ENCODE measurements at regions not wholly inside any gene's neighbourhood (a gene's known extent, or its start where the extent isn't known, plus 50 kb on each side); places are given as distances from the start of the nearest gene placed in this dataset.

DNA sequence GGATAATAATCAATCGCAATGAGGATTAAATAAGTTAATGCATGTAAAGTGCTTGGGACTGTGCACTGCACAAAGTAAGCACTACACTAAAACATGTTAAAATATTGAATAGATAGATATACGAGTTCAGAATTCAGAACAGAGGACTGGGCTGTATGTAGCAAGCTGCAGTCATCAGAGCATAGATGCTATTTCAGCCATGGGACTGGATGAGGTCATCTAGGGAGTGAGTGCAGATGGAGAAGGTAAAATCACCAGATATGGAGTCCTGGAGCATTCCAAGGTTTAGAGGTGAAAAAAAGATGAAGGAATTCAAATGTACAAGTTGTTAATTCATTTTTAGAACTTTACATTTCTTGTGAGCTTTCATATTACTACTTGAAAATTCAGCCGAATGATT is 347.5 kb upstream of the DDI1 start:
- TF ChIP-seq YY1 (IDR thresholded peaks at IDR 0.05) (no peak), NR2F2 (IDR thresholded peaks at IDR 0.05) (no peak), FOXA1 (IDR thresholded peaks at IDR 0.05) (no peak), TAF1 (conservative IDR thresholded peaks at IDR 0.05) (no peak), JUND (IDR thresholded peaks at IDR 0.05) (no peak), RAD21 (IDR thresholded peaks at IDR 0.05) (no peak), HNF4G (IDR thresholded peaks at IDR 0.05) (no peak), SP1 (IDR thresholded peaks at IDR 0.05) (no peak)
- TF ChIP-seq, protein P1, sequence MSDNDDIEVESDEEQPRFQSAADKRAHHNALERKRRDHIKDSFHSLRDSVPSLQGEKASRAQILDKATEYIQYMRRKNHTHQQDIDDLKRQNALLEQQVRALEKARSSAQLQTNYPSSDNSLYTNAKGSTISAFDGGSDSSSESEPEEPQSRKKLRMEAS (IDR thresholded peaks at IDR 0.05) = no peak
- TF ChIP-seq, protein P2, sequence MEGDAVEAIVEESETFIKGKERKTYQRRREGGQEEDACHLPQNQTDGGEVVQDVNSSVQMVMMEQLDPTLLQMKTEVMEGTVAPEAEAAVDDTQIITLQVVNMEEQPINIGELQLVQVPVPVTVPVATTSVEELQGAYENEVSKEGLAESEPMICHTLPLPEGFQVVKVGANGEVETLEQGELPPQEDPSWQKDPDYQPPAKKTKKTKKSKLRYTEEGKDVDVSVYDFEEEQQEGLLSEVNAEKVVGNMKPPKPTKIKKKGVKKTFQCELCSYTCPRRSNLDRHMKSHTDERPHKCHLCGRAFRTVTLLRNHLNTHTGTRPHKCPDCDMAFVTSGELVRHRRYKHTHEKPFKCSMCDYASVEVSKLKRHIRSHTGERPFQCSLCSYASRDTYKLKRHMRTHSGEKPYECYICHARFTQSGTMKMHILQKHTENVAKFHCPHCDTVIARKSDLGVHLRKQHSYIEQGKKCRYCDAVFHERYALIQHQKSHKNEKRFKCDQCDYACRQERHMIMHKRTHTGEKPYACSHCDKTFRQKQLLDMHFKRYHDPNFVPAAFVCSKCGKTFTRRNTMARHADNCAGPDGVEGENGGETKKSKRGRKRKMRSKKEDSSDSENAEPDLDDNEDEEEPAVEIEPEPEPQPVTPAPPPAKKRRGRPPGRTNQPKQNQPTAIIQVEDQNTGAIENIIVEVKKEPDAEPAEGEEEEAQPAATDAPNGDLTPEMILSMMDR (IDR thresholded peaks at IDR 0.05; ENCODE audit: low read depth, low read length, missing input control) = no peak
- TF ChIP-seq, protein P3, sequence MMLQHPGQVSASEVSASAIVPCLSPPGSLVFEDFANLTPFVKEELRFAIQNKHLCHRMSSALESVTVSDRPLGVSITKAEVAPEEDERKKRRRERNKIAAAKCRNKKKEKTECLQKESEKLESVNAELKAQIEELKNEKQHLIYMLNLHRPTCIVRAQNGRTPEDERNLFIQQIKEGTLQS (IDR thresholded peaks at IDR 0.05) = no peak
- TF ChIP-seq, protein P4, sequence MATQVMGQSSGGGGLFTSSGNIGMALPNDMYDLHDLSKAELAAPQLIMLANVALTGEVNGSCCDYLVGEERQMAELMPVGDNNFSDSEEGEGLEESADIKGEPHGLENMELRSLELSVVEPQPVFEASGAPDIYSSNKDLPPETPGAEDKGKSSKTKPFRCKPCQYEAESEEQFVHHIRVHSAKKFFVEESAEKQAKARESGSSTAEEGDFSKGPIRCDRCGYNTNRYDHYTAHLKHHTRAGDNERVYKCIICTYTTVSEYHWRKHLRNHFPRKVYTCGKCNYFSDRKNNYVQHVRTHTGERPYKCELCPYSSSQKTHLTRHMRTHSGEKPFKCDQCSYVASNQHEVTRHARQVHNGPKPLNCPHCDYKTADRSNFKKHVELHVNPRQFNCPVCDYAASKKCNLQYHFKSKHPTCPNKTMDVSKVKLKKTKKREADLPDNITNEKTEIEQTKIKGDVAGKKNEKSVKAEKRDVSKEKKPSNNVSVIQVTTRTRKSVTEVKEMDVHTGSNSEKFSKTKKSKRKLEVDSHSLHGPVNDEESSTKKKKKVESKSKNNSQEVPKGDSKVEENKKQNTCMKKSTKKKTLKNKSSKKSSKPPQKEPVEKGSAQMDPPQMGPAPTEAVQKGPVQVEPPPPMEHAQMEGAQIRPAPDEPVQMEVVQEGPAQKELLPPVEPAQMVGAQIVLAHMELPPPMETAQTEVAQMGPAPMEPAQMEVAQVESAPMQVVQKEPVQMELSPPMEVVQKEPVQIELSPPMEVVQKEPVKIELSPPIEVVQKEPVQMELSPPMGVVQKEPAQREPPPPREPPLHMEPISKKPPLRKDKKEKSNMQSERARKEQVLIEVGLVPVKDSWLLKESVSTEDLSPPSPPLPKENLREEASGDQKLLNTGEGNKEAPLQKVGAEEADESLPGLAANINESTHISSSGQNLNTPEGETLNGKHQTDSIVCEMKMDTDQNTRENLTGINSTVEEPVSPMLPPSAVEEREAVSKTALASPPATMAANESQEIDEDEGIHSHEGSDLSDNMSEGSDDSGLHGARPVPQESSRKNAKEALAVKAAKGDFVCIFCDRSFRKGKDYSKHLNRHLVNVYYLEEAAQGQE (IDR thresholded peaks at IDR 0.05) = no peak
- TF ChIP-seq, protein P5, sequence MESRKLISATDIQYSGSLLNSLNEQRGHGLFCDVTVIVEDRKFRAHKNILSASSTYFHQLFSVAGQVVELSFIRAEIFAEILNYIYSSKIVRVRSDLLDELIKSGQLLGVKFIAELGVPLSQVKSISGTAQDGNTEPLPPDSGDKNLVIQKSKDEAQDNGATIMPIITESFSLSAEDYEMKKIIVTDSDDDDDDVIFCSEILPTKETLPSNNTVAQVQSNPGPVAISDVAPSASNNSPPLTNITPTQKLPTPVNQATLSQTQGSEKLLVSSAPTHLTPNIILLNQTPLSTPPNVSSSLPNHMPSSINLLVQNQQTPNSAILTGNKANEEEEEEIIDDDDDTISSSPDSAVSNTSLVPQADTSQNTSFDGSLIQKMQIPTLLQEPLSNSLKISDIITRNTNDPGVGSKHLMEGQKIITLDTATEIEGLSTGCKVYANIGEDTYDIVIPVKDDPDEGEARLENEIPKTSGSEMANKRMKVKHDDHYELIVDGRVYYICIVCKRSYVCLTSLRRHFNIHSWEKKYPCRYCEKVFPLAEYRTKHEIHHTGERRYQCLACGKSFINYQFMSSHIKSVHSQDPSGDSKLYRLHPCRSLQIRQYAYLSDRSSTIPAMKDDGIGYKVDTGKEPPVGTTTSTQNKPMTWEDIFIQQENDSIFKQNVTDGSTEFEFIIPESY (IDR thresholded peaks at IDR 0.05) = no peak

Data from liver (tissue), 3 donors.